Ascending aorta (tissue), 2 donors: ENCODE measurements at regions not wholly inside any gene's neighbourhood (a gene's known extent, or its start where the extent isn't known, plus 50 kb on each side); places are given as distances from the start of the nearest gene placed in this dataset.
A peak's percentile ranks its signal among the peaks of the same experiment; 100 is the strongest.

Experiments
- DNase-seq, 2 donors: peaks; one replicate each; pipeline ENCODE4 v3.0.0-alpha.2; 2019; ENCODE audit warnings: low spot score in 2 of 2
- H3K27ac ChIP-seq, 2 donors: fragments of 200-600 bp; sonication (generic); one replicate each; pipeline ENCODE4 v1.5.1; 2016 to 2017; ENCODE audit warnings: mild to moderate bottlenecking in 1 of 2
- H3K27me3 ChIP-seq: fragments of 200-600 bp; sonication (generic); one replicate; pipeline ENCODE4 v1.5.1; 2017
- H3K36me3 ChIP-seq, 2 donors: fragments of 200-600 bp; sonication (generic); one replicate each; pipeline ENCODE4 v1.5.1; 2016
- H3K4me1 ChIP-seq, 2 donors: fragments of 200-600 bp; sonication (generic); one replicate each; pipeline ENCODE4 v1.5.1; 2016 to 2017; ENCODE audit warnings: mild to moderate bottlenecking in 1 of 2
- H3K4me3 ChIP-seq, 2 donors: fragments of 200-600 bp; sonication (generic); one replicate each; pipeline ENCODE4 v1.5.1; 2016 to 2017; ENCODE audit warnings: mild to moderate bottlenecking in 1 of 2
- H3K9me3 ChIP-seq, 2 donors: fragments of 200-600 bp; sonication (generic); one replicate each; pipeline ENCODE4 v1.5.1; 2016
- CTCF ChIP-seq, 3 experiments: fragments of 200-600 bp in 2 of 3; fragments of 450-650 bp in 1 of 3; sonication (generic) in 2 of 3; IDR thresholded peaks; one replicate each; pipeline ENCODE4 v1.5.1; 2016 to 2019; ENCODE audit warnings: antibody characterized with exemption in 3 of 3, mild to moderate bottlenecking in 1 of 3, moderate library complexity in 1 of 3
- intact Hi-C: fragments of 100-400 bp; cut with DNase I; formaldehyde crosslinking; loops from one replicate; pipeline ENCODE4 v1.15.1; 2023

- no peaks in the 10 kb centered on the region for H3K27me3 ChIP-seq
- no peak overlapping the region for H3K4me3 ChIP-seq
- H3K27ac ChIP-seq: no peak overlapping the region
- intact Hi-C loops: no loop called here
- no peaks in the 10 kb centered on the region for H3K36me3 ChIP-seq
- H3K4me1 ChIP-seq: peaks cover 0 to 2% of the 10 kb centered on the region in 2 donors
- no peak for DNase-seq
- TF ChIP-seq CTCF (IDR thresholded peaks at IDR 0.05): no peak
- no peaks in the 10 kb centered on the region for H3K9me3 ChIP-seq
These were observed 303.2 kb upstream of the TLE3 start for GRCh38 chr15:70400766-70401541.

GRCh38 chr15:70399204-70399603 is 301.5 kb upstream of the TLE3 start:
- no peak for TF ChIP-seq CTCF (IDR thresholded peaks at IDR 0.05)
- no peaks in the 10 kb centered on the region for H3K36me3 ChIP-seq
- H3K27me3 ChIP-seq: no peaks in the 10 kb centered on the region
- DNase-seq: no peak
- intact Hi-C loops: no loop called here
- peaks cover 0 to 6% of the 10 kb centered on the region in 2 donors for H3K4me1 ChIP-seq
- H3K4me3 ChIP-seq: no peak overlapping the region
- H3K27ac ChIP-seq: no peak overlapping the region
- H3K9me3 ChIP-seq: no peaks in the 10 kb centered on the region

- no peaks in the 10 kb centered on the region for H3K27me3 ChIP-seq
- no peak overlapping the region for H3K27ac ChIP-seq
- no peak for DNase-seq
- no peaks in the 10 kb centered on the region for H3K9me3 ChIP-seq
- H3K4me3 ChIP-seq: no peak overlapping the region
- intact Hi-C loops: no loop called here
- H3K36me3 ChIP-seq: no peaks in the 10 kb centered on the region
- peaks cover 0 to 6% of the 10 kb centered on the region in 2 donors for H3K4me1 ChIP-seq
- TF ChIP-seq CTCF (IDR thresholded peaks at IDR 0.05): no peak
These were observed 301.0 kb upstream of the TLE3 start for GRCh38 chr15:70398694-70399093.

GRCh38 chr15:70396807-70397206 is 299.1 kb upstream of the TLE3 start:
- no peak for DNase-seq
- Histone ChIP-seq H3K36me3 (no peaks in the 10 kb centered on the region), H3K9me3 (no peaks in the 10 kb centered on the region), H3K27me3 (no peaks in the 10 kb centered on the region), H3K4me3 (no peak overlapping the region), H3K4me1 (peaks cover 0 to 6% of the 10 kb centered on the region in 2 donors), H3K27ac (no peak overlapping the region)
- TF ChIP-seq CTCF (IDR thresholded peaks at IDR 0.05): no peak
- intact Hi-C loops: no loop called here

- H3K36me3 ChIP-seq: no peaks in the 10 kb centered on the region
- intact Hi-C loops: no loop called here
- no peak for DNase-seq
- no peak for TF ChIP-seq CTCF (IDR thresholded peaks at IDR 0.05)
- H3K27ac ChIP-seq: peak overlapping the region in 1 of 2 donors; percentile 14
- peak overlapping the region in 1 of 2 donors; percentile 16 for H3K4me3 ChIP-seq
- no peaks in the 10 kb centered on the region for H3K9me3 ChIP-seq
- peaks cover 0 to 6% of the 10 kb centered on the region in 2 donors for H3K4me1 ChIP-seq
- no peaks in the 10 kb centered on the region for H3K27me3 ChIP-seq
These were observed 297.4 kb upstream of the TLE3 start for GRCh38 chr15:70395164-70395563.
